Sigmoid colon (tissue), 6 donors: ENCODE measurements at regions not wholly inside any gene's neighbourhood (a gene's known extent, or its start where the extent isn't known, plus 50 kb on each side); places are given as distances from the start of the nearest gene placed in this dataset.

ENCODE experiments used
- DNase-seq: peaks from one replicate; pipeline ENCODE4 v3.0.0-alpha.2; 2019
- H3K27ac ChIP-seq, 4 donors: fragments of 200-600 bp; sonication (generic); one replicate each; pipeline ENCODE4 v1.5.1; 2016 to 2019; ENCODE audit warnings: mild to moderate bottlenecking in 1 of 4
- H3K27me3 ChIP-seq, 3 donors: fragments of 200-600 bp; sonication (generic); one replicate each; pipeline ENCODE4 v1.5.1; 2019; ENCODE audit warnings: mild to moderate bottlenecking in 1 of 3
- H3K36me3 ChIP-seq, 4 donors: fragments of 200-600 bp; sonication (generic); one replicate each; pipeline ENCODE4 v1.5.1; 2016 to 2019
- H3K4me1 ChIP-seq, 4 donors: fragments of 200-600 bp; sonication (generic); one replicate each; pipeline ENCODE4 v1.5.1; 2017 to 2019
- H3K4me3 ChIP-seq, 4 donors: fragments of 200-600 bp; sonication (generic); one replicate each; pipeline ENCODE4 v1.5.1; 2017 to 2019; ENCODE audit warnings: mild to moderate bottlenecking in 2 of 4, moderate library complexity in 1 of 4
- H3K9me3 ChIP-seq, 4 donors: fragments of 200-600 bp in 3 of 4; sonication (generic) in 3 of 4; one replicate each; pipeline versions ENCODE4 v1.5.1 to v1.6.1; 2013 to 2019
- CTCF ChIP-seq, 4 experiments: fragments of 450-650 bp in 3 of 4; fragments of 200-600 bp in 1 of 4; IDR thresholded peaks; one replicate each; pipeline ENCODE4 v1.5.1; 2016 to 2019; ENCODE audit warnings: antibody characterized with exemption in 4 of 4, mild to moderate bottlenecking in 3 of 4, moderate library complexity in 2 of 4
- EP300 ChIP-seq, 4 donors: sonication (generic); formaldehyde crosslinking; IDR thresholded peaks; one replicate each; pipeline ENCODE4 v1.6.1; 2017; ENCODE audit warnings: antibody characterized with exemption in 4 of 4
- POLR2A ChIP-seq, 2 donors: fragments of 450-650 bp; IDR thresholded peaks; one replicate each; pipeline ENCODE4 v1.6.1; 2016; ENCODE audit warnings: antibody characterized with exemption in 2 of 2, mild to moderate bottlenecking in 2 of 2, moderate library complexity in 2 of 2
- POLR2AphosphoS5 ChIP-seq, 4 donors: sonication (generic); formaldehyde crosslinking; IDR thresholded peaks; one replicate each; pipeline ENCODE4 v1.6.1; 2017; ENCODE audit warnings: antibody characterized with exemption in 4 of 4
- WGBS, 2 donors: extraction: QIAGEN DNeasy Blood & Tissue Kit; methylation state at CpG; one replicate each; pipeline ENCODE4 v1.1.7; 2013; 5-methylcytosine and 5-hydroxymethylcytosine counted together
- intact Hi-C: fragments of 100-400 bp; cut with DNase I; formaldehyde crosslinking; loops from one replicate; pipeline ENCODE4 v1.15.1; 2023
- donor health status: healthy with polysubstance abuse.
- donor health status: healthy.

GRCh38 chr2:117553448-117553847 is 261.0 kb upstream of the DDX18 start:
- intact Hi-C loops, result no loop called here
- no peak for TF ChIP-seq CTCF (IDR thresholded peaks at IDR 0.05)
- no peak for TF ChIP-seq POLR2A (IDR thresholded peaks at IDR 0.05)
- TF ChIP-seq EP300 (IDR thresholded peaks at IDR 0.05), result no peak
- no peak for TF ChIP-seq POLR2AphosphoS5 (IDR thresholded peaks at IDR 0.05)
- Histone ChIP-seq H3K27me3 (no peaks in the 10 kb centered on the region), H3K27ac (no peak overlapping the region), H3K36me3 (no peaks in the 10 kb centered on the region), H3K4me3 (no peak overlapping the region), H3K4me1 (no peaks in the 10 kb centered on the region), H3K9me3 (no peaks in the 10 kb centered on the region)
- WGBS, 2 donors, result 75 to 85% methylated on average over 4 of the region's 4 CpGs
- DNase-seq, result no peak

- Histone ChIP-seq H3K9me3 (no peaks in the 10 kb centered on the region), H3K27ac (no peak overlapping the region), H3K27me3 (no peaks in the 10 kb centered on the region), H3K36me3 (no peaks in the 10 kb centered on the region), H3K4me1 (no peaks in the 10 kb centered on the region), H3K4me3 (no peak overlapping the region)
- intact Hi-C loops, result no loop called here
- TF ChIP-seq POLR2A (IDR thresholded peaks at IDR 0.05) (no peak), CTCF (IDR thresholded peaks at IDR 0.05) (no peak), POLR2AphosphoS5 (IDR thresholded peaks at IDR 0.05) (no peak), EP300 (IDR thresholded peaks at IDR 0.05) (no peak)
- 65 to 81% methylated on average over 5 of the region's 5 CpGs for WGBS, 2 donors
- no peak for DNase-seq
Observed at GRCh38 chr2:117555965-117556364, 258.5 kb upstream of the DDX18 start.

GRCh38 chr2:117557626-117558025 is 256.9 kb upstream of the DDX18 start:
- TF ChIP-seq POLR2AphosphoS5 (IDR thresholded peaks at IDR 0.05), result no peak
- no peak for TF ChIP-seq EP300 (IDR thresholded peaks at IDR 0.05)
- intact Hi-C loops, result no loop called here

GRCh38 chr2:117562654-117563053 is 251.8 kb upstream of the DDX18 start:
- no peaks in the 10 kb centered on the region for H3K27me3 ChIP-seq
- DNase-seq, result no peak
- H3K4me1 ChIP-seq, result no peaks in the 10 kb centered on the region
- H3K27ac ChIP-seq, result no peak overlapping the region
- no peak overlapping the region for H3K4me3 ChIP-seq
- no peak for TF ChIP-seq POLR2AphosphoS5 (IDR thresholded peaks at IDR 0.05)
- no peak for TF ChIP-seq POLR2A (IDR thresholded peaks at IDR 0.05)
- TF ChIP-seq EP300 (IDR thresholded peaks at IDR 0.05), result no peak
- TF ChIP-seq CTCF (IDR thresholded peaks at IDR 0.05), result no peak
- WGBS, 2 donors, result 64 to 82% methylated on average over 3 of the region's 3 CpGs
- intact Hi-C loops, result no loop called here
- no peaks in the 10 kb centered on the region for H3K36me3 ChIP-seq
- H3K9me3 ChIP-seq, result no peaks in the 10 kb centered on the region

More at GRCh38 chr2:117557626-117558025, 256.9 kb upstream of the DDX18 start:
- no peak overlapping the region for H3K4me3 ChIP-seq
- H3K9me3 ChIP-seq, result no peaks in the 10 kb centered on the region
- H3K27me3 ChIP-seq, result no peaks in the 10 kb centered on the region
- H3K4me1 ChIP-seq, result no peaks in the 10 kb centered on the region
- H3K36me3 ChIP-seq, result no peaks in the 10 kb centered on the region
- H3K27ac ChIP-seq, result no peak overlapping the region
- no peak for DNase-seq
- WGBS, 2 donors, result 83 to 92% methylated on average over 3 of the region's 3 CpGs

GRCh38 chr2:117571590-117572349 is 242.7 kb upstream of the DDX18 start:
- Histone ChIP-seq H3K4me1 (no peaks in the 10 kb centered on the region), H3K4me3 (no peak overlapping the region), H3K36me3 (no peaks in the 10 kb centered on the region), H3K9me3 (peaks cover 0 to 4% (median 0%) of the 10 kb centered on the region in 4 donors), H3K27me3 (no peaks in the 10 kb centered on the region), H3K27ac (no peak overlapping the region)
- intact Hi-C loops, result no loop called here
- 73 to 86% methylated on average over 3 of the region's 3 CpGs for WGBS, 2 donors
- TF ChIP-seq CTCF (IDR thresholded peaks at IDR 0.05) (no peak), EP300 (IDR thresholded peaks at IDR 0.05) (no peak), POLR2A (IDR thresholded peaks at IDR 0.05) (no peak), POLR2AphosphoS5 (IDR thresholded peaks at IDR 0.05) (no peak)
- no peak for DNase-seq
